Heart left ventricle (tissue), 16 donors: ENCODE measurements at regions not wholly inside any gene's neighbourhood (a gene's known extent, or its start where the extent isn't known, plus 50 kb on each side); places are given as distances from the start of the nearest gene placed in this dataset.

Experiments used
- ATAC-seq, 4 donors: fragments of 200-7000 bp; cut with Tn5 transposase; one replicate each; pipeline ENCODE4 v1.9.1; 2020 to 2022; ENCODE audit warnings: moderate library complexity in 4 of 4, mild to moderate bottlenecking in 3 of 4, moderate number of reproducible peaks in 1 of 4
- DNase-seq, 5 donors: peaks; one replicate each; pipeline ENCODE4 v3.0.0-alpha.2; 2020
- H3K27ac ChIP-seq, 12 donors: fragments of 200-600 bp; sonication (generic) in 4 of 12; one replicate each; pipeline versions ENCODE4 v1.5.0 to v1.8.0; 2016 to 2022; ENCODE audit warnings: mild to moderate bottlenecking in 2 of 12
- H3K27me3 ChIP-seq, 9 donors: fragments of 200-600 bp; sonication (generic) in 2 of 9; one replicate each; pipeline versions ENCODE4 v1.5.1 to v1.8.0; 2016 to 2022; ENCODE audit warnings: mild to moderate bottlenecking in 3 of 9
- H3K36me3 ChIP-seq, 9 donors: fragments of 200-600 bp; sonication (generic) in 2 of 9; one replicate each; pipeline versions ENCODE4 v1.5.0 to v1.8.0; 2018 to 2022; ENCODE audit warnings: mild to moderate bottlenecking in 2 of 9
- H3K4me1 ChIP-seq, 12 donors: fragments of 200-600 bp; sonication (generic) in 4 of 12; one replicate each; pipeline versions ENCODE4 v1.5.0 to v1.8.0; 2016 to 2022; ENCODE audit warnings: mild to moderate bottlenecking in 3 of 12
- H3K4me3 ChIP-seq, 12 donors: fragments of 200-600 bp; sonication (generic) in 4 of 12; one replicate each; pipeline versions ENCODE4 v1.5.0 to v1.8.0; 2017 to 2022; ENCODE audit warnings: mild to moderate bottlenecking in 9 of 12, moderate library complexity in 4 of 12
- H3K9me3 ChIP-seq, 12 donors: fragments of 200-600 bp; sonication (generic) in 4 of 12; one replicate each; pipeline versions ENCODE4 v1.5.0 to v1.8.0; 2016 to 2022; ENCODE audit warnings: mild to moderate bottlenecking in 1 of 12
- CTCF ChIP-seq, 12 donors: fragments of 200-600 bp; sonication (generic) in 4 of 12; IDR thresholded peaks; one replicate each; pipeline versions ENCODE4 v1.5.0 to v1.8.0; 2018 to 2022; ENCODE audit warnings: antibody characterized with exemption in 12 of 12, mild to moderate bottlenecking in 5 of 12
- POLR2A ChIP-seq, 2 donors: fragments of 450-650 bp; IDR thresholded peaks; one replicate each; pipeline ENCODE4 v1.6.1; 2017; ENCODE audit warnings: antibody characterized with exemption in 2 of 2, mild to moderate bottlenecking in 2 of 2, moderate library complexity in 2 of 2
- WGBS, 4 donors: extraction: QIAGEN DNeasy Blood & Tissue Kit in 2 of 4; methylation state at CpG; one replicate each; pipeline versions ENCODE4 v1.1.5 to v1.1.7; 2013 to 2018; 5-methylcytosine and 5-hydroxymethylcytosine counted together
- intact Hi-C, 10 donors: fragments of 100-400 bp; cut with DNase I; formaldehyde crosslinking; loops; one replicate each; pipeline versions ENCODE4 v1.11.1 to v1.14.2; 2022
- donor health status: ischemic (EF 13 %, LVEDD 7.1; RV severe dilation, severe dysfunction).
- donor health status: healthy with polysubstance abuse.
- donor health status: DM: no; HTN: yes; CAD: no.
- donor health status: DM: no; HTN: no; CAD: no.
- donor health status: ischemic (EF 25% LVEDD 6.9; RV normal size, moderate dysfunction).
- donor health status: ischemic (EF 25% LVEDD 5.7; RV mildly dilated, moderate dysfunction).
- donor health status: healthy.
- donor health status: DM: yes; HTN: yes; CAD: no.
- donor health status: ischemic (EF 35%, LVEDD 5.7; RV mildly dilated, moderate dysfunction).
- donor health status: nonischemic (EF 11% LVEDD 7.7; RV severe dilation, severe dysfunction).
- donor health status: DM: yes; HTN: yes; CAD: no.
- donor health status: PGD.
- donor health status: ischemic (EF 29% LVEDD 5.4; RV normal size, mild dysfunction).
- donor health status: nonischemic (EF 23%, LVEDD 6.1; RV moderate dilation, normal function).

- no peak for ATAC-seq
- Histone ChIP-seq H3K9me3 (peaks cover 0 to 6% (median 0%) of the 10 kb centered on the region in 12 donors), H3K27me3 (no peaks in the 10 kb centered on the region), H3K4me3 (no peak overlapping the region), H3K27ac (peak overlapping the region in 1 of 12 donors; percentile 22), H3K4me1 (no peaks in the 10 kb centered on the region), H3K36me3 (no peaks in the 10 kb centered on the region)
- TF ChIP-seq CTCF (IDR thresholded peaks at IDR 0.05) (no peak), POLR2A (IDR thresholded peaks at IDR 0.05) (no peak)
- no peak for DNase-seq
- 20 to 32% (median 25%) methylated on average over 3 of the region's 3 CpGs for WGBS, 4 donors
- intact Hi-C loops: no loop called here
These were observed 328.8 kb upstream of the MAGI2 start for GRCh38 chr7:79782256-79782655.

DNA sequence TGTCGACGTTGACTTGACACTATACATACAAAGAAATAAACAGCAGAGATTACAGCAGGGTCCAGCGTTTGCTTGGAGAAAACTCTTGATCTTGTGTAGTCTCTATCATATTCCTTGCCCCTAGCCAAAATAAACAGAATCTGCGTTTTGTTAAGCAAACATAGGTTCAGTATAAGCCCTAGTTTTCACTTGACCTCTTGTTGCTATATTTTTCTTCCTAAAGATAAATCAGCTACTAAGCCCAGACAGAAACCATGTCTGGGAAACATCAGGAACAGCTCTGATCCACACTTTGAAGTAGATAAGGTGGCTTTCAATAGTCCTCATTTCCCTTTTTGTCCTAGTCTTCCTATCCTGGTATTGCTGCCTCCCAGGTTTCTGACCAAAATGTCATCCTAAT, 328.2 kb upstream of the MAGI2 start:
- DNase-seq (no peak), ATAC-seq (peak in 3 of 4 donors; percentile 56 to 66 (median 61))
- Histone ChIP-seq H3K4me1 (no peaks in the 10 kb centered on the region), H3K36me3 (no peaks in the 10 kb centered on the region), H3K9me3 (peaks cover 0 to 6% (median 0%) of the 10 kb centered on the region in 12 donors), H3K27me3 (no peaks in the 10 kb centered on the region), H3K4me3 (no peak overlapping the region), H3K27ac (peak overlapping the region in 1 of 12 donors; percentile 22)
- intact Hi-C loops: no loop called here
- WGBS, 4 donors: 9 to 15% (median 13%) methylated on average over 4 of the region's 4 CpGs
- TF ChIP-seq POLR2A (IDR thresholded peaks at IDR 0.05) (no peak), CTCF (IDR thresholded peaks at IDR 0.05) (no peak)

- intact Hi-C loops: no loop called here
- Histone ChIP-seq H3K9me3 (peaks cover 0 to 4% (median 0%) of the 10 kb centered on the region in 12 donors), H3K36me3 (no peaks in the 10 kb centered on the region), H3K27me3 (no peaks in the 10 kb centered on the region), H3K4me3 (peak overlapping the region in 1 of 12 donors; percentile 21), H3K27ac (no peak overlapping the region), H3K4me1 (no peaks in the 10 kb centered on the region)
- no peak for TF ChIP-seq POLR2A (IDR thresholded peaks at IDR 0.05)
- no peak for TF ChIP-seq CTCF (IDR thresholded peaks at IDR 0.05)
- WGBS, 4 donors: 68 to 82% (median 74%) methylated on average over 9 of the region's 9 CpGs
- no peak for ATAC-seq
- DNase-seq: no peak
These were observed 325.6 kb upstream of the MAGI2 start for GRCh38 chr7:79778786-79779770.

DNA sequence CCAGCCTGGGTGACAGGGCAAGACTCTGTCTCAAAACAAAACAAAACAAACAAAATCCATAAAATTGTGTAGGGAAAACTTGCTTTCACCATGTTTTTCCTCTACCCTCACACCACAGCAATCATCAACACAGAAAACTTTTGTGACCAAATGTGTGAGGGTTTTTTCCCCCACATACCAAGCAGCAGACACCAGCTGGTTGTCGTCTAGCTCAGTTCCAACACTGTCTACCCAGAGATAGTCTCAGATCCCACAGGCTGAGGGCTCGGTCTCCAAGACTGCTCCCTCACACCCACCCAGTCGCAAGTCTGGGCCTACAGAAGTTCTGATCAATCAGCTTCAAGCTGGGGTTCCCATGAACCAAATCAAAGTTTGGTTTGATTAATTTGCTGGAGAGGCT, 322.4 kb upstream of the MAGI2 start:
- Histone ChIP-seq H3K27ac (no peak overlapping the region), H3K4me1 (no peaks in the 10 kb centered on the region), H3K4me3 (no peak overlapping the region), H3K36me3 (no peaks in the 10 kb centered on the region), H3K27me3 (no peaks in the 10 kb centered on the region), H3K9me3 (no peaks in the 10 kb centered on the region)
- DNase-seq (no peak), ATAC-seq (no peak)
- intact Hi-C loops: no loop called here
- TF ChIP-seq POLR2A (IDR thresholded peaks at IDR 0.05): no peak
- TF ChIP-seq CTCF (IDR thresholded peaks at IDR 0.05): no peak
- WGBS, 4 donors: 65 to 82% (median 74%) methylated on average over 3 of the region's 3 CpGs
